Tongue (tissue), 1 donor: ENCODE measurements at regions not wholly inside any gene's neighbourhood (a gene's known extent, or its start where the extent isn't known, plus 50 kb on each side); places are given as distances from the start of the nearest gene placed in this dataset.

ENCODE experiments used
- DNase-seq: peaks from one replicate; pipeline ENCODE4 v3.0.0-alpha.2; 2015

DNA sequence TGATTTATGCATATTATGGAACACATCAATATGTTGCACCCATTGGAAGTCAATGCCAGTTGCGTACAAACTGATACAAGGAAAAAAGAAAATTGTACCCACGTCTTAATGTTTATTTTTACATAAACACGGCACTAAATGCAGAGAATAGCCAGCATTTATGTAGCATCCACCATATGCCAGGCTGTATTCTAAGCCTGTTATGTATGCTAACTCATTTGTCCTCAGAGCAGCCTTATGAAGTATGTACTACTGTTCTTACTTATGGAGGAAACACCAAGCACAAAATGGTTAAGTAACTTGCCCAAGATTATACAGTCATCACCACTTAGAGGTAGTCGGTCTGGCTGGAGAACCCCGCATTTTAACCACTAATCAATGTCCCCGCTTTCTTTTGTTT is 837.9 kb upstream of the RBFOX1 start:
- DNase-seq = no peak

DNA sequence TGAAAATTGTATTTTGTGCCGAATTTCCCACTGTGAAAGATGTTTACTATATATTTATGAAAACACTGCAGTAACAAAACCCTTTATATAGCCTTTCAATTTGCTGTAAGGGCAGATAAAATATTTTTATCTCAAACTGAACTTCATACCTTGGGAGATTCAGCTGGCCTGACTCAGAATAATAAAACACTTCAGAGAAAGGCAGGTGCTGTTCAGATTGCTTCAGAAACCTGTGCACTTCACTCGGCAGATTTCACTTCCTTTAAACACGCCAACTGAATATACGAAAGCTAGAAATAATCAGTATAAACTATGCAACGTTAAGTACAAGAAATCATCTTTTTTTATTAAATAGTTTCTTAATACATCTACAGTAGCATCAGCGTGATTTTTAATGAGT is 839.1 kb upstream of the RBFOX1 start:
- DNase-seq = no peak

DNA sequence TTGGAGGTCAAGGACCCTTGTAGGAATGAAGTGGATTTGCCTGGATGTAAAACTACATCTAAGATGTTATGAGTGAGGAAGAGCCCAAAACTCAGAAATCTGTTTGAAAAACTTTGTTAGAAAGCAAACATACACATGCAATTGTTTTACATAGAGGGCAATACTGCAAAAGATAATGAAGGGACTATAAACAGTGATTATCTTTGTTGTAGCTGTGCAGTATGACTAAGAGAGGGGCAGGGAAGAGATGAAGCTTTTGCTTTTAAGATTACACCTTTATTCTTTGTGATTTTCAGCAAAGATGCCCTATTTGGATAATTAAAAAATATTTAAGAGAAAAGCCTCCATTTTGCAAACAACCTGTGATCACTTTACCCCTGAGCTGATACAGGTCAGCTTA is 839.9 kb upstream of the RBFOX1 start:
- DNase-seq = no peak

DNA sequence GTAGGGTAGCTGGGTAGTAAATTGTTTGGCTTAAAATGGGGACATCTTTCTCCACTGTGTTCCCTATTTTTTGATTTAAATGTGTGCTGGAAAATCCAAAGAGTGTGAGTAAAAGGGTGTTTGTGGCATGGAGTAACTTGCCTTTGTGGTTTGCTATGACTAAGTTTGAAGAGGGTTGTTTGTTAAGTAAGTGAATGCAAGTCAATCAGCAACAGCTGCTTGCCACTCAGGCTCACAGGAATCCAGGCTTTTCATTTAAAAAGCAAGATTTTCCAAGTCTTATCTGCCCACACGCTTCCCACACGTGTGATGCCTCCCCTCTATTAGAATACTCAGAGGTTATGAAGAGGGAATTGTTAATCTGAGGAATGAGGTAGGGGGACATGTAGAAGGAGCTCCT is 847.7 kb upstream of the RBFOX1 start:
- no peak for DNase-seq

DNA sequence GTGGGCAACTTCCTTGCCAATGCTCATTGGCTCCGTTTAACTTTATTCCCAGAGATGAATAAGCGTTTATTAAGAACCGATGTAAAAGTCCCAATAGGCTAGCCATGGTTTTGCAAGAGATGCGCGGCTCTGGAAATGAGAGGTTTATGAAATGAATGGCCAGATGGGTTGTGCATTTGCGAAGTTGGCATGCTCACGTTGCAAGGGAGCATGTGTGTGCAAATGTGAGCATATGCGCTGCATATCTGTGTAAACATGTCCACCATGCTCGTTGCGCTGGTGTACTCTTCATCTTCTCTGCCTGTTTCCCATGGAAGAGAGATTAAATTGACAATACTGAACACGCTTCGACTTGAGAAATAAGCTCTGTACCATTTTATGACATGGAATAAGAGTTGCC is 848.6 kb upstream of the RBFOX1 start:
- DNase-seq = no peak

DNA sequence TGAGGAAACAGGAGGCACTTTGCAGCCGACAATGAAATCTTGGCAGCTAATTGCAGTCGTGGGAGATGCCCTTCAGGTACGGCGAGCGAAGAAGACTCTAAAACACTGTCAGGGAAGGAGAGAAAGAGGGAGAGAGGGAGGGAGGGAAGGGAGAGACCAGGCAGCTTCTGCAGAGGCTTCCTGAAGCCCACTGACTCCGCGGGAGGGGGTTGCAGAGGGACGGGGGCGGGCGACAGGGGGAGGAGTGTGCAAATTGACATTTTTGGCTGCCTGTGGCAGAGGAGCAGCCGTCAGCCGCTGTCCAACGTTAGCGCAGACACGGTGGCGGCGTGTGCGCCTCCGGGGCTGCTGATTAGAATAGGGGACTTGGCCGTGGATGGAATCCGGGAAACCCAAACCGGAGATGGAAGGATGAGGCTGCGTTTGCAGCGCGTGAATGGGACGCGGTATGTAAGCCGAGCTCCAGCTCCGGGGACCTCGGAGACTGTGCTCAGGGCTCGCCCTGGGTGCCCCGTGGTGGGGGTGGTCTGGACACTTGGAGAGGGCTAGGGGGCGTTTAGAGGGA is 849.1 kb upstream of the RBFOX1 start:
- DNase-seq = peak; percentile 2

DNA sequence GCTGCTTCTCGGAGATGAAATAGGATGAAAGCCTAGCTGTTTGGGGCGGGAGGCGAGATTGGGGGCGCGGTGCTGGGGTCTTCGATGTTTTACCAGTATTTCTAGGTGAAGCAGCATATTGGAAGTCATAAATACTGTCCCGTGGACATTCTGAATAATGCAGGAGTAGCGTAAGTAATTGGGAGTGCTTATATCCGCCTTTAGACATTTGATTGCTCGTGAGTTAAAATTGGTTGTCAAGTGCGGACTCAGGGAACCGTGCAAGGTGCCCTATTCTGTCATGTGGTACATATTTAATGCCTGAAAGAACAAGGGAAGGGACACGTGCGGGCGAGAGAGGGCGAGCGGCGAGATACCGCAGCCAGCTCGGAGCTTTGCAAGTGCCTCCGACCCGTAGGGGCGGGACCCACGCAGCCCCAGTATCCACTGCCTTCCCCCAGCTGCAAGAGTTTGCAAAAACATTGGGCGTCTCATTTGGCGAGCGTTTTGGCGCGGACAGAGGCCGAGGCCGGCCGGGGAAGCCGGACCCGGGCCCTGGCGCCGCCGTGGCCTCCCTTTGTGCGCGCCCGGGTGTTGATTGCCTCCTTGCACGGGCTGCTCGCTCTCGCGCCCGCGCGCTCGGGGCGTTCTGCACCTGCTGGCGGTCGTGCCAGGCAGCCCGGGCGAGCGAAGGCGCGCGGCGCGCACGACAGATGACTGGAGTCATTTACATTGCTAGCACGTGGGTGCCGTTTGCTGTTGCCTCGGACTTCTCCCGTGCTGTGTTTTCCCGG is 849.8 kb upstream of the RBFOX1 start:
- no peak for DNase-seq

DNA sequence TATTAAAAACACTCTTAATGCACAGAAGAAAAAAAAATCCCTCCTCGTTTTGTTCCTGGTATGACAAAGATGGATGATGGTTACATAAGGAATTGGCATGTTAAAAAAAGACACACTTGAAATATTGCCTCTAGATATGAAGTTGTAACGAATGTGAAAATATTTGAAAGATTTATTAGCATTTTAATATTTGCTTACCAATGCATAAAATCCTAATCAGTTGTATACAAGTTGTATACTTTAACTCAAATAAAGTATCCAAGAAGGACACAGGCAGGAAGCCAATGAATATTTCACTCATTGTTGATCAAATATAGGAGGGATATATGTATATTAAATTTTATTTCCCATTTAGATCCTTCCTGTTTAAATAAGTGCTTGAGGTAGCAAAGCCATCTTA is 850.8 kb upstream of the RBFOX1 start:
- DNase-seq = no peak

DNA sequence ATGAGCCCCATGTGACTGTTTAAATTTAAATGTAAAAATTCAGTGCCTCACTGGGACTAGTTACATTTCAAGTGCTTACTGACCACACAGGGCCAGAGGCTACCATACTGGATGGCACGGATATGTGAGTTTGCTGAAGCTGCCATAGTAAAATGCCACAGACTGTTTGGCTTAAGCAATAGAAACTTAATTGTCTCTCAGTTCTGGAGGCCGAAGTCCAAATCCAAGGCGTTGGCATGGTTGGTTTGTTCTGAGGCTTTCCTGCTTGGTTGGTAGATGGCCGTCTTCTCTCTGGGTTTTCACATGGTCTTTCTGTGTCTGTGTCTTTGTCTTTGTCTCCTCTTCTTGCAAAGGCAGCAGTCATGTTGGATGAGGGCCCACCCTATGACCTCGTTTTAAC is 878.9 kb upstream of the RBFOX1 start:
- no peak for DNase-seq

DNA sequence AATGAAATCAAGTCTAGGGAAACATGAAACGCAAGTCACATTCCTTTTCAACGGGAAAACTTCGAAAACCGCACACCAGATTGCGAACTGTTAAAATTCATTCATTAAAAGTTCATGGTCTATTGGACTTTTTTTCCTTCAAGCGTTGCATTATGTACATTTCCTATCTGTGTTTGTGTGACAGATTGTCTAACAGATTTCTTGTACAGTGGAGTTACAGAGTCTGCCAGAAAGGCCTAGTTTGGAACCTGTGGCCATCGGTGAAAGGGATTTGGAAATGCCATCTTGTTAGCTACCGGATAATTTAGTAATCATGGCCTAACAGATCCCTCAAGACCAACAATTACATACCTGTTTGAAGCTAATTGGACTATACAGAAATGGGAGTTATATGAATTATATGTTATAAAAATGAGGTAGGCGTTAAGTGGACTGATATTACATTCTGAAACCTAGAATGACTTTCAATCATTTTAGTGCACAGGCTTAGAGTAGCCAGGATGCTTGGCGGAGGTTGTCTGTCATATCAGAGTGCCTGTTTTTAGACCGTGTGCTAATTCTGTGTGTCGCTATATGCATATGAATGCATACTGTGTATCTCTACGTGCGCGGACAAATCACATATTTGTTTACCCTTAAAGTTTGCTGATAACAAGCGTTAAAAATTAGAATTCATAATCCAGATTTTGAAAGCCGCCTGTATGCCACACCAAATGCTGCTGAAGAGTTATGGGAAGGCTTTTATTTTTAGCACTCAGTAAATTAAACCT is 885.4 kb upstream of the RBFOX1 start:
- no peak for DNase-seq

DNA sequence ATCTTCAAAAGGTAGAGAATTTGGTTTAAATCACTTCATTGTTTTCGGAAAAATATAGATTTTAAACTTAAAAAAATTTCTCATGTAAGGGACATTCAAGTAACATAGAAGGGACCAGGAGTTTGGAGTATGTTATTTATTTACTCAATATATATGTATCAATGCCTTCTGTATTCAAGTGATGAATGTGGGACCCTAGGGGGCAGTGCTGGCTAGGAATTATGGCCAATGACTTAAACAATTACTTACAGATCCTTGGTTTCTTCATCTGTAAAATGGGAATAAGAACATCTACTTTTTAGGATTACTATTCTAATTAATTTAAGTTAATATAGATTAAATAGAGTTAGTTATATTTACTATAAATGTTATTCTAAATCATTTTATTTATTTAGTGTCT is 886.3 kb upstream of the RBFOX1 start:
- DNase-seq = no peak

DNA sequence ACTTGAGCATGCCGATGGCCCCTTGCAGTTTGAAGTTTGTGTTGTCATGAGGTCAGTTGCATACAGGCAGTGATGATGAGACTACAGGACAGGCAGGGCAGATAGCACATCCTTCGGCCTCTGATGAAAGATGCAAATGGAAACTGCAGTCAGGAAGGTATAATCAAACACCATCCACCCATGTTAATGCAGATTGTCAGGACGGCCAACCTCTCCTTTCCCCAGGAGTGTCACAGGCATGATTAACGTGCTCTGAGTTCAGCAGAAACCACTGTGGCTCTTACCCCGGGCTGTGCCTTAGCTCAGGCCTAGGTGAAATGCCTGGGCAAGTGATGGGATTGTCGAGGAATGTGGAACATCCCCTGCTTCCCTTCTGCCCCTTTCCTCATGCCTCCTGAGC is 893.5 kb upstream of the RBFOX1 start:
- DNase-seq = no peak

DNA sequence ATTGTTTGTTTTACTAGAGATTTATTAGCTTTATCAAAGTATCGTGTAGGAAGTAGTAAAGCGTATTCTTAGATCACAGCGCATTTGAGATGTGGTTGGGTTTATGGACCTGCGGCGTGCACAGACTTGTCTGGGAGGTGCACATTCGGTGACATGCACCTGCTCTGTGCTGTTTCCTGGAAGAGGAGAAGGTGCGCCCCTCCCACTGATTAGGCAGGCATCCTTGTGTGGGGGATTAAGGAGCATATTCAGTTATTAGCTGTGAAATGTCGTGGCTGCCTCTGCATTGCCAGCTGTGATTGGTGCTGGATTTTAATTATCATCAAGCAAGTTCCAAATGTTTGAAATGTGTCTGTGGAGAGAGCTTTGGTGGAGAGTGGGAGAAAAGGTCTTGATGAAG is 903.8 kb upstream of the RBFOX1 start:
- DNase-seq = no peak

DNA sequence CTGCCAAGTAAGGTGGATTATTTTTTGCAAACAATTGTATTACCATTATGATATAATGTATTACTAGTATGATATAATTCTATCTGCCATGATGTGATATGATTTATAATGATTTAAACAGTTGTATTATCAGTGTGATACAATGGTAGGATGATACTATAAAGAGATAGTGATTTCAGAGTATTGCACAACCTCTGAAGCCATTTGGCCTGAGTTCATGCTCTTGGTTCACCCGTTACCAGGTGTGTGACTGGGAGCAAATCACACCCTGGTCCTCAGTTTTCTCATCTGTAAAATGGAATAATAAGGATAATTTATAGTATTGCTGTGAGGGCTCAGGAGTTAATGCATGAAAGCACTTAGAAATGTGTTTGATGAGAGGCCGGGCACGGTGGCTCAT is 905.0 kb upstream of the RBFOX1 start:
- DNase-seq = no peak

DNA sequence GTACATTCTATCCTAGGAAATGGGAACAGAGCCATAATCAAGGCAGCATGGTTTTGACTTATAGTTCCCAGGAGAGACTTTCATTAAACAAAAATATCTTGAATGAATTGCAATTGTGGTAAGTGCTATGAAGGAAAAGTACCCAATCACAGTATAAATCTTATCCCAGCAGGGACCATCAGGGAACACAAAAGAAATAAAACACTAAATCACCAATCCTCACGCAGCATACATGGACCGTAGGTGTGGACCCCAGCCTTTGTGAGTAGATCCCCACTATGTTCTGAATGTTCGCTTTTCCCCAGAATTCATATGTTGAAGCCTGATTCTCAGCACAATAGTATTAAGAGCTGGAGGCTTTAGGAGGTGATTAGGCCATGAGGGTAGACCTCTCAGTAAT is 925.0 kb upstream of the RBFOX1 start:
- no peak for DNase-seq

DNA sequence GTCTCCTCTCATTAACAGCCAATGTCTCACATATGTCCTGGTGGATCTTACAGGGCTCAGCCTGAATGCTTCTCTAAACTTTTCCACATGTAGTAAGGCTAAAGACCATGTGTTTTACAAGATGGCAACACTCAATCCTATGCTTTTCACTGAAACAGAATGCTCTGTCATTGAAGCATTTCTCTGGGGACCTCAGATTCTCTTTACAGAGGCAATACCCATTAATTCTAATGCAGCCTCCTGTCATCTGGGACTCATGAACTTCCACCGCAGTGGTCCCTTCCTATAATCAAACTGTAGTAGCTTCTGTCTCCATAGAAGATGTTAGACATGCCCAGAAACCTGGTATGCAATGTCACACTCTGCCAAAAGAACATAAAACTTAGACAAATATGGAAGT is 926.6 kb upstream of the RBFOX1 start:
- no peak for DNase-seq

DNA sequence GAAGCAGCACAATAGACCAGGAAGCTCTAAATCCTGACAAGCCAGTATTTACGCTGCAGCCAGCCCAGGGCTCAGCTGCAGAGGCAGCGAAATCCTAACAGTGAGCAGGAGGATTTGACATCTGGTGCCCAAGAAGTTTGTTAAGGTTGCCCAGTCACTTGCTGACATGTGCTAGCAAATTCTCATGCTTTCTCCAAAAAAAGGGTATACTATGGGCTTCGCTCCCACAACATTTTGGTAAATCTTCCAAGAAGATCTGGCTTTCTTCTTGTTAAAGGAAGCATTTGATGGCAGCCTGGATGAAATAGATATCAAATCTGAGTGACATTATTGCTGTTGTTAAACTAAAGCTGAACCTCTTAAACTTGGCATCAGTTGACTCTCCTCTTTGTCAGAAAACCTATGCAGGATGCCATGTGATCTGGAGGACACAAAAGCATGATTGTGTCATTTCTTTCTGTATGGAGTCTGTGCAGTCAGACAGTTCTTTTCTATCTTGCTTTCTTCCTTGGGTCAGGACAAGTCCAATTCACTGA is 949.7 kb upstream of the RBFOX1 start:
- no peak for DNase-seq

DNA sequence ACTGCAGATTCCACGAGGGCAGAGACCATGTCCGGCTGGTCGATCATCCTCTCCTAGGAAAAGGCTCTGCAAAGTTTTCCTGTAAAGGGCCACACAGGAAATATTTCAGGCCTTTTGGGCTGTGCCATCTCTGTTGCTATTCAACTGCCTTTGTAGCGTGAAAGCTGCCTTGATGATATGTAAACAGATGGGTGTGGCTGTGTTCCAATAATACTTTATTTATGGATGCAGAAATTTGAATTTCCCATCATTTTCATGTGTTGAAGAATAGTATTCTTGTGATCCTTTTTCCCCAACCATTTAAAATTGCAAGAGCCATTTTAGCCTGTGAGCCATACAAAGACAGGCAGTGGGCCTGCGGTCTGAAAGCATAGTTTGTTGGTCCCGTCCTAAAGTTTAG is 950.7 kb upstream of the RBFOX1 start:
- no peak for DNase-seq

DNA sequence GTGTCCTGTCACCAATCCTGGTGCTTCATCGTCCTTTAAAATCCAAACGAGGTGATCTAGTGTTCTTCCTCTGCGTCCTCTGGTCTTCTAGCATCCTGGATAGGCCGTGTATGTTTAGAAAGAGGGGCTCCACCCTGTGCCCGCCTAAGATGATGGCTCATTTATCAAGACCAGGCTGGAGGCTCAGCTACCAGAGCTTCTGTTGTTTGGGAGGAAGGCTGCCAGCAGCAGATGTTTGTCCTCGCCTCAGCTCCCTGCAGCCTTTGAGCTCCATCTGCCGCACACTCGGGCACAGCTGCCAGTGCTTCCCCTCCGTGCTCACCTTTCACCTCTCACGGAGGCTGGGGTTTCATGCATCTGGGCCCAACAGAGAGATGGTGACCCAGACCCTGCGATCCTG is 954.7 kb upstream of the RBFOX1 start:
- DNase-seq = no peak

DNA sequence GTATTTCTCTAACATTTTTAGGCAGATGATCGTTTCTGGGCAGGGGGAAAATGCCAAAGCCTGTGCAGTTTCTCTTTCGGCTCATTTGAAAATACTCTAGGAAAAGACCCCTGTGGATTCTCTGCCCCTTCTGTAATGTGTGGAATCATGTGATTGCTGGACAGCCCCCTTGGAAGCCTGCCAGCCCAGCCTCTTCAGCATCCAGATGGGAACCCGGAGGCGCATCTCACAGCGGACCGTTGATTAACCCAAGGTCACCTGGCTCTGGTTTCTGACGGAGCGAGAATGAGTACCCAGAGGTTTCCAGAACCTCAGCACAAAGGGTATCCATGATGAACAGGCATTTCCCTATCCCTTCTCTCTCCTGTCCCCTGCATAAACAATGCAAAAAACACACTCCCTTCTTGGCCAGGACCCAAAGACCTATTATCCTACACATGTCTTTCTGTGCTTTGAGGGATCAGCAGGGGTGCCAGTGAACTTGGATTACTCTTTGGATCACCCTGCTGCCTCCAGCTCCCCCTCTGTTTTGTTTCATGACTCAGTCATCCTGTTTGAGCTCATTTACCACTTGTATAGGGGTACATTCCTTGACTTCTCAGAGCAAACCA is 957.1 kb upstream of the RBFOX1 start:
- peak; percentile 49 for DNase-seq

DNA sequence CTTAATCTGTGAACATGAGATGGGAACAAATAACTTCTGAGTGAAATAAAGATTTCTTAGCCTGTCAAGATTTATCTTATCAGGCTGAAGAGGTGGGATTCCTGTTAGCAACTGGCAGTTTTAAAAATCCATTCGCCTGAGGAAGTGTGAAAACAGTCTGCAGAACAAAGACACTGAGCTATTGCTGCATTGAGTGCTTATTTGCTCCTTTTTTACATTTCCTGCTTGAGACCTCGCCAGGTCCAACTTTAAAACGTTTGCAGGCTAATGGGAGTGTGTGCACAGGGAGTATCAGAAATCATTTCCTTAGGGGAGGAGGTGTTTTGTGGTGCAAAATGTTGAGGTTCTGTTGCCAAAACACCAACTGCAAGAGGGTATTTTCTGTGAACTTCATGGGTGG is 957.8 kb upstream of the RBFOX1 start:
- DNase-seq = peak; percentile 1

DNA sequence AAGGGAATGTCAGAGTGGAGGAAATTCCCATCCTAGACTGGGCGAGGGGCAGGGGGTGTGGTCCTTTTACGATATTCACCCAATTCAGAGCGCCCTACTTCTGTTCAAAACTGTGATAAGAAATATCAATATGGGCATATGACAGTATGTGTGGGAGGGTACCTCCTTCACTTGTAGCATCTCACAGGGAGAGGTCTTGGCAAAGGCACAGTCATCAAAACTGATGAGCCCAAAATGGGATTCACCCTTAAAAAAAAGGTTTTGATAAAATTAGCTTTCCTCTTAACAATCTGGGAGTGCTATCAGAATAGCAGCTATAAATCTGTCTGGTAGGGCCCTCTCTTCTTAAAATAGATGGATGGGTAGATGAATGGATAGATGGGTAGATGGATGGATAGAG is 967.8 kb upstream of the RBFOX1 start:
- DNase-seq = no peak
